ENCODE measurements at regions not wholly inside any gene's neighbourhood (a gene's known extent, or its start where the extent isn't known, plus 50 kb on each side); places are given as distances from the start of the nearest gene placed in this dataset.

DNA sequence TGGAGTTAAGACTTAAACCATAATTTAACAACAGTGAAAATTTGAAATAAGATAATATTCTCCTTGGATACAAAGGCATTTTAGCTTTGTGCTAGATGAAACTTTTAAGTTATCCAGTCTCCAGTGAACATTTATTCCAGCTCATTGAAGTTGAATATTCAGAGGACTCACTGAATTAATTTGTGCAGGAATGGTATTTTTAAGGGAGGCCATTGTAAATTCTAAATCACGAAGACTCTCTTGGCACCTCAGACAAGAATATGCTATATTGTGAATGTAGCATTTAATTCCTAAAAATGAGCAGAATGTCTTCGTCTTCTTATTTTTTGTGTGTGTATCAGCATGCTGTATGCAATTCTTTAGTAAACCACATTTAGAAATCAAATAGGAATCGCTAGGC is 731.7 kb upstream of the RAB6C start:
- DNase-seq (ENCODE audit: low read depth, low spot score) = no peak
- TF ChIP-seq, protein P1, sequence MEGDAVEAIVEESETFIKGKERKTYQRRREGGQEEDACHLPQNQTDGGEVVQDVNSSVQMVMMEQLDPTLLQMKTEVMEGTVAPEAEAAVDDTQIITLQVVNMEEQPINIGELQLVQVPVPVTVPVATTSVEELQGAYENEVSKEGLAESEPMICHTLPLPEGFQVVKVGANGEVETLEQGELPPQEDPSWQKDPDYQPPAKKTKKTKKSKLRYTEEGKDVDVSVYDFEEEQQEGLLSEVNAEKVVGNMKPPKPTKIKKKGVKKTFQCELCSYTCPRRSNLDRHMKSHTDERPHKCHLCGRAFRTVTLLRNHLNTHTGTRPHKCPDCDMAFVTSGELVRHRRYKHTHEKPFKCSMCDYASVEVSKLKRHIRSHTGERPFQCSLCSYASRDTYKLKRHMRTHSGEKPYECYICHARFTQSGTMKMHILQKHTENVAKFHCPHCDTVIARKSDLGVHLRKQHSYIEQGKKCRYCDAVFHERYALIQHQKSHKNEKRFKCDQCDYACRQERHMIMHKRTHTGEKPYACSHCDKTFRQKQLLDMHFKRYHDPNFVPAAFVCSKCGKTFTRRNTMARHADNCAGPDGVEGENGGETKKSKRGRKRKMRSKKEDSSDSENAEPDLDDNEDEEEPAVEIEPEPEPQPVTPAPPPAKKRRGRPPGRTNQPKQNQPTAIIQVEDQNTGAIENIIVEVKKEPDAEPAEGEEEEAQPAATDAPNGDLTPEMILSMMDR (IDR thresholded peaks at IDR 0.05; ENCODE audit: low read depth, low read length) = no peak
- CTCF ChIA-PET = no interaction called here

DNA sequence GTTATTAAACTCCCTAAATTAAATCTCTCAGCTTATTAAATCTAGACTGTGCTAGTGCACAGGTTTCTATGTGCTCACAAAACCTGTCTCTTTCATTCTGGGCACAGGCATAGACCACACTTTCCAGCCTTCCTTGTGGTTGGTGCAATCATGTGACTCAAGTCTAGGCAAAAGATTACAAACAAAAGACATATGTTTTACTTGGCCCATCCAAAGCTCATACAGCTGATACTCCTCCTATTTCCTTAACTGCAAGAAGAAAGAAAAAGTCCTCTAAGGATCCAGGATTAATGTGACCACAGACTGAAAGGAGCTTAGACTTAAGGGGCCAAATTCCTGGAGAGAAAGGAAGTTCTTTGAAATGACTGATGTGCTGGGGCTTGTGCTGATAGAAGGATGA is 731.3 kb upstream of the RAB6C start:
- no peak overlapping the region for H3K27ac ChIP-seq (ENCODE audit: low read depth, low read length)
- ChIA-PET CTCF (no interaction called here), POLR2A (no interaction called here)
- no peak for DNase-seq (ENCODE audit: low read depth, low spot score)
- no peaks in the 10 kb centered on the region for H3K27me3 ChIP-seq (ENCODE audit: control insufficient read depth, insufficient read depth, low read length)
- H3K4me3 ChIP-seq (ENCODE audit: low read depth, low read length) = no peak overlapping the region
- H3K9me3 ChIP-seq (ENCODE audit: control insufficient read depth, insufficient read depth, low read length) = peaks cover 3% of the 10 kb centered on the region; the same call in 1 of the 2 replicates
- TF ChIP-seq, protein P1 (IDR thresholded peaks at IDR 0.05; ENCODE audit: low read depth, low read length) = no peak

More for the DNA sequence above, 731.7 kb upstream of the RAB6C start:
- Histone ChIP-seq H3K27me3 (ENCODE audit: control insufficient read depth, insufficient read depth, low read length) (no peaks in the 10 kb centered on the region), H3K9me3 (ENCODE audit: control insufficient read depth, insufficient read depth, low read length) (peaks cover 3% of the 10 kb centered on the region; the same call in 1 of the 2 replicates), H3K4me3 (ENCODE audit: low read depth, low read length) (no peak overlapping the region), H3K27ac (ENCODE audit: low read depth, low read length) (no peak overlapping the region)
- POLR2A ChIA-PET = no interaction called here

DNA sequence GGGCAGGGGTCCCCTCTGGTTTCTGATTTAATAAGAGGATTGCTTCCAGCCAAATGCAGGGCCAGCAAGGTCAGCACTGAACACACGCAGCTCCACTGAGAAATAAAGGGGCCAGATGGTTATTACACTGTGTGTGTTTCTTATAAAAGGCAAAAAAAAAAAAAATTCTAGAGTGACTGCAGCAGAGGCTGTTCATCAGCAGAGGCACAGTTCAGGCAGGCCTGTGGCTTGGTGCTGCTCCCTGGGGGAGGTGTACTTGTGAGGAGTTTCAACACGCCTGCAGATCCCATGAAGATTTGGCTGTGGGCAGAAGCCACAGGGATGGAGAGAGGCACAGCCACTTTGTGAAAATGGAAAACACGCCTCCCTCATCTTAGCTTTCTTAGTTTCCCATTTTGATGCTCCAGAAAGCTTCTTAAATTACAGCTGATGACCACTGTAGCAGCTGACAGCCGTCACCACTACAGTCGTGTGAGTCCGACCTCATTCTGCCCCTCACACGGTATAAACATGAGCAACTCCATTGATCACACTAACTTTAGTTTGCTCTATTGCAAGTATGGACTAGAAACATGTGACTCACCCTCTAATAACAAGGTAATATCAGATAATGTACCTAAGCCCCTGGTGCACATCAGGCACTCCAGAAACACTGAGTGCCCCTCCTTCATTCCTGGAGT is 726.5 kb upstream of the RAB6C start:
- ChIA-PET POLR2A (no interaction called here), CTCF (no interaction called here)
- DNase-seq (ENCODE audit: low read depth, low spot score) = no peak

DNA sequence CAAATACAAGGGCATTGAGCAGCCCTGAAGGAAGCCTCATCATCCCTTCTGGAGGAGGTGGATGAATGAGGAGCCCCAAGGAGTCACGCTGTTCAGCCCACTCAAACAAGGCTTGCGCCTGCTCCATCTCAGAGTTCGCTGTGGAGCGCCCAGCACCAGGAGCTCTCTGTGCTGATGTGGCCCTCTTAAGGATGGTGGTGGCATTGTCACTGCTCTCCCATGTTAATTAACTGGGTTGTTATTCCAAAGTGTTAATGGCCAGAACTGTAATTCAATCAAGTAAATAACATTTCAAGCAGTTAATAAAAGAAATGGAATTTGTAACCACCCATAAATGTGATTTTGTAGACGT is 726.0 kb upstream of the RAB6C start:
- no peak overlapping the region for H3K4me3 ChIP-seq (ENCODE audit: low read depth, low read length)
- no peak for DNase-seq (ENCODE audit: low read depth, low spot score)
- no peak overlapping the region for H3K27ac ChIP-seq (ENCODE audit: low read depth, low read length)
- CTCF ChIA-PET = no interaction called here
- TF ChIP-seq, protein P1 (IDR thresholded peaks at IDR 0.05; ENCODE audit: low read depth, low read length) = no peak
- H3K9me3 ChIP-seq (ENCODE audit: control insufficient read depth, insufficient read depth, low read length) = peaks cover 32% of the 10 kb centered on the region
- no peaks in the 10 kb centered on the region for H3K27me3 ChIP-seq (ENCODE audit: control insufficient read depth, insufficient read depth, low read length)
- POLR2A ChIA-PET = no interaction called here

More for the DNA sequence above, 726.5 kb upstream of the RAB6C start:
- TF ChIP-seq, protein P1 (IDR thresholded peaks at IDR 0.05; ENCODE audit: low read depth, low read length) = no peak
- Histone ChIP-seq H3K27ac (ENCODE audit: low read depth, low read length) (no peak overlapping the region), H3K9me3 (ENCODE audit: control insufficient read depth, insufficient read depth, low read length) (peaks cover 32% of the 10 kb centered on the region), H3K27me3 (ENCODE audit: control insufficient read depth, insufficient read depth, low read length) (no peaks in the 10 kb centered on the region), H3K4me3 (ENCODE audit: low read depth, low read length) (no peak overlapping the region)

DNA sequence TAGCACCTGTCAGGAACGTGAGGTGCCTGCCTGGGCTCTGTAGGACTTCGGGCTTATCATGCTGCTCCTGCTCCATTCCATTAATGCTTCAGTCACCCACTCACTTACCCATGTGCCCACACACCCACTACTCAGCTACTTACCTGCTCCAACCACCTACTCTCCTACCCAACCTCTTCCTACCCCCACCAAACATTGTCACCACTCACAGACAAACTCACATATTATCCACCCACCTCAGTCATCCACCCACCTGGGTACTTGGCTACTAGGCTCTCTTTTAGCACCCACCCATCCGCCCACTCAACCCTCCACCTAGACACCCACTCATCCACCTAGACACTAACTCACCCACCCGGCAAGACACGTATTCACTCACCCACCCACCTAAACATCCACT is 724.7 kb upstream of the RAB6C start:
- no peak for DNase-seq (ENCODE audit: low read depth, low spot score)
- Histone ChIP-seq H3K9me3 (ENCODE audit: control insufficient read depth, insufficient read depth, low read length) (peaks cover 32% of the 10 kb centered on the region), H3K4me3 (ENCODE audit: low read depth, low read length) (no peak overlapping the region), H3K27me3 (ENCODE audit: control insufficient read depth, insufficient read depth, low read length) (no peaks in the 10 kb centered on the region), H3K27ac (ENCODE audit: low read depth, low read length) (no peak overlapping the region)
- TF ChIP-seq, protein P1 (IDR thresholded peaks at IDR 0.05; ENCODE audit: low read depth, low read length) = no peak
- CTCF ChIA-PET = no interaction called here
- POLR2A ChIA-PET = no interaction called here

Data from AG04450 (cell line).